Heart left ventricle (tissue), 16 donors: ENCODE measurements at regions not wholly inside any gene's neighbourhood (a gene's known extent, or its start where the extent isn't known, plus 50 kb on each side); places are given as distances from the start of the nearest gene placed in this dataset.

Experiments
- ATAC-seq, 4 donors: fragments of 200-7000 bp; cut with Tn5 transposase; one replicate each; pipeline ENCODE4 v1.9.1; 2020 to 2022; ENCODE audit warnings: moderate library complexity in 4 of 4, mild to moderate bottlenecking in 3 of 4, moderate number of reproducible peaks in 1 of 4
- DNase-seq, 5 donors: peaks; one replicate each; pipeline ENCODE4 v3.0.0-alpha.2; 2020
- H3K27ac ChIP-seq, 12 donors: fragments of 200-600 bp; sonication (generic) in 4 of 12; one replicate each; pipeline versions ENCODE4 v1.5.0 to v1.8.0; 2016 to 2022; ENCODE audit warnings: mild to moderate bottlenecking in 2 of 12
- H3K27me3 ChIP-seq, 9 donors: fragments of 200-600 bp; sonication (generic) in 2 of 9; one replicate each; pipeline versions ENCODE4 v1.5.1 to v1.8.0; 2016 to 2022; ENCODE audit warnings: mild to moderate bottlenecking in 3 of 9
- H3K36me3 ChIP-seq, 9 donors: fragments of 200-600 bp; sonication (generic) in 2 of 9; one replicate each; pipeline versions ENCODE4 v1.5.0 to v1.8.0; 2018 to 2022; ENCODE audit warnings: mild to moderate bottlenecking in 2 of 9
- H3K4me1 ChIP-seq, 12 donors: fragments of 200-600 bp; sonication (generic) in 4 of 12; one replicate each; pipeline versions ENCODE4 v1.5.0 to v1.8.0; 2016 to 2022; ENCODE audit warnings: mild to moderate bottlenecking in 3 of 12
- H3K4me3 ChIP-seq, 12 donors: fragments of 200-600 bp; sonication (generic) in 4 of 12; one replicate each; pipeline versions ENCODE4 v1.5.0 to v1.8.0; 2017 to 2022; ENCODE audit warnings: mild to moderate bottlenecking in 9 of 12, moderate library complexity in 4 of 12
- H3K9me3 ChIP-seq, 12 donors: fragments of 200-600 bp; sonication (generic) in 4 of 12; one replicate each; pipeline versions ENCODE4 v1.5.0 to v1.8.0; 2016 to 2022; ENCODE audit warnings: mild to moderate bottlenecking in 1 of 12
- POLR2A ChIP-seq, 2 donors: fragments of 450-650 bp; IDR thresholded peaks; one replicate each; pipeline ENCODE4 v1.6.1; 2017; ENCODE audit warnings: antibody characterized with exemption in 2 of 2, mild to moderate bottlenecking in 2 of 2, moderate library complexity in 2 of 2
- WGBS, 4 donors: extraction: QIAGEN DNeasy Blood & Tissue Kit in 2 of 4; methylation state at CpG; one replicate each; pipeline versions ENCODE4 v1.1.5 to v1.1.7; 2013 to 2018; 5-methylcytosine and 5-hydroxymethylcytosine counted together
- intact Hi-C, 10 donors: fragments of 100-400 bp; cut with DNase I; formaldehyde crosslinking; loops; one replicate each; pipeline versions ENCODE4 v1.11.1 to v1.14.2; 2022
- TF ChIP-seq, protein P1 (sequence below), 12 donors: fragments of 200-600 bp; sonication (generic) in 4 of 12; IDR thresholded peaks; one replicate each; pipeline versions ENCODE4 v1.5.0 to v1.8.0; 2018 to 2022; ENCODE audit warnings: antibody characterized with exemption in 12 of 12, mild to moderate bottlenecking in 5 of 12
- donor health status: ischemic (EF 13 %, LVEDD 7.1; RV severe dilation, severe dysfunction).
- donor health status: healthy with polysubstance abuse.
- donor health status: DM: no; HTN: yes; CAD: no.
- donor health status: DM: no; HTN: no; CAD: no.
- donor health status: ischemic (EF 25% LVEDD 6.9; RV normal size, moderate dysfunction).
- donor health status: ischemic (EF 25% LVEDD 5.7; RV mildly dilated, moderate dysfunction).
- donor health status: healthy.
- donor health status: DM: yes; HTN: yes; CAD: no.
- donor health status: ischemic (EF 35%, LVEDD 5.7; RV mildly dilated, moderate dysfunction).
- donor health status: nonischemic (EF 11% LVEDD 7.7; RV severe dilation, severe dysfunction).
- donor health status: DM: yes; HTN: yes; CAD: no.
- donor health status: PGD.
- donor health status: ischemic (EF 29% LVEDD 5.4; RV normal size, mild dysfunction).
- donor health status: nonischemic (EF 23%, LVEDD 6.1; RV moderate dilation, normal function).

DNA sequence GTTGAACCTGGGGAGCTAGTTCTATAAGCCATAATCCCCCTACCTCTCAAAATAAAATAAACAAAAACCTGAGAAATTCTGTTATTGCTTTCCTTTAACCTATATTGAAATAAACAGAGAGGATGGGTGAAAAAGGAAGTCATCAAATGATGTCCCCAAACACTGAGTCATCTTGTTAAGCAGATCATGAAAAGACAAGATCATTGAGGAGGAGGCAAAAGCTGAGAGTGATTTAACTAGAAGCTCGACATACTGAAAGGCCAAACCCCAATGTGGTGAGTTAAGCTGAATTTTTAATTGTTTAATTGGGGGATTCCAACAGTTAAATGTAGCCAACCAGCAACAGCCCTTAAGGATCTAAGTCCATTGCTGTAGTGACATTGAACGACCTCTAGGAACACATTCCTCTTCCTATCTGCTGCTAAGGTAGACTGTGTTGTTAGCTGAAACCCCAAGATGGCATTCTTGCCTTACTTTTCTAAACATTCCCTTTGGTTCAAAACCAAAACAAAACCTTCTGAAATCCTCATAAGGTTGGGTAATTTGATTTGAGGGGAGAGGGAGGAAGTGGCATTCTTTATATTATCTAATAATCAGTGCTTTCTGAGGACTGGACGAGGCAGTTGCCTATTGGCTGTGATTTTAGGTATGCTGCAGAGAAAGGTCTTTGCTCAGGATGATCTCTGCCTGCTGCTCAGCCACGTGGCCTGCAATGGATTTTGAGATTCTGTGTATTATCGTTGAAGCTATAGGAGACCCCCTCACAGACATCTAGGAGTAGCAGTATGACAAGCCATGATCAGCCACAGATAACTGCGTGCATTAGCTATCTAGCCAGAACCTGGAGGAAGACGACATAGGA lies 62.7 kb upstream of the BNIP2 start:
- no peak overlapping the region for H3K4me3 ChIP-seq
- no peak for TF ChIP-seq POLR2A (IDR thresholded peaks at IDR 0.05)
- TF ChIP-seq, protein P1, sequence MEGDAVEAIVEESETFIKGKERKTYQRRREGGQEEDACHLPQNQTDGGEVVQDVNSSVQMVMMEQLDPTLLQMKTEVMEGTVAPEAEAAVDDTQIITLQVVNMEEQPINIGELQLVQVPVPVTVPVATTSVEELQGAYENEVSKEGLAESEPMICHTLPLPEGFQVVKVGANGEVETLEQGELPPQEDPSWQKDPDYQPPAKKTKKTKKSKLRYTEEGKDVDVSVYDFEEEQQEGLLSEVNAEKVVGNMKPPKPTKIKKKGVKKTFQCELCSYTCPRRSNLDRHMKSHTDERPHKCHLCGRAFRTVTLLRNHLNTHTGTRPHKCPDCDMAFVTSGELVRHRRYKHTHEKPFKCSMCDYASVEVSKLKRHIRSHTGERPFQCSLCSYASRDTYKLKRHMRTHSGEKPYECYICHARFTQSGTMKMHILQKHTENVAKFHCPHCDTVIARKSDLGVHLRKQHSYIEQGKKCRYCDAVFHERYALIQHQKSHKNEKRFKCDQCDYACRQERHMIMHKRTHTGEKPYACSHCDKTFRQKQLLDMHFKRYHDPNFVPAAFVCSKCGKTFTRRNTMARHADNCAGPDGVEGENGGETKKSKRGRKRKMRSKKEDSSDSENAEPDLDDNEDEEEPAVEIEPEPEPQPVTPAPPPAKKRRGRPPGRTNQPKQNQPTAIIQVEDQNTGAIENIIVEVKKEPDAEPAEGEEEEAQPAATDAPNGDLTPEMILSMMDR (IDR thresholded peaks at IDR 0.05): peak in 7 of 12 donors; percentile 10 to 38 (median 23)
- H3K9me3 ChIP-seq: no peaks in the 10 kb centered on the region
- no peaks in the 10 kb centered on the region for H3K4me1 ChIP-seq
- ATAC-seq: no peak
- H3K27me3 ChIP-seq: peaks cover 0 to 31% (median 3%) of the 10 kb centered on the region in 9 donors
- H3K36me3 ChIP-seq: no peaks in the 10 kb centered on the region
- no peak for DNase-seq
- 36 to 45% (median 39%) methylated on average over 7 of the region's 7 CpGs for WGBS, 4 donors
- intact Hi-C loops: no loop called here
- no peak overlapping the region for H3K27ac ChIP-seq

DNA sequence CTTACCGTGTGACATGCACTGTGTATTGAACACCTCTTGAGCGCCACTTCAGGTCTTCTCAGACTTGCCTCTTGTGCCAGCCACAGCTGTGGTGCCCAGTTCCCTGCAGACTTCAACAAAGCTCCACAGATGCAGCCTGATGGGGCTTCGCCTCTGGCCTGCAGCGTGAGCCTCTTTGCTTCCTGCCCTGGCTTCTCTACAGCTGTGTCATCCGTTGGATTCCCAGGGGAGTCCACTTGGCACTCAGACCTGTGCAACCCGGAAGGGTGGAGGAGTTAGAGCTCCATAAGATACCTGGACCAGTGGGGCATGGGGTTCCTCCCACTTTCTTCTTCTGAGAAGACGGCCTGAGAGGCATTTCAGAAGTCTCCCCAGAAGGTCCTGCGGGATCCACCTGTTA lies 57.7 kb upstream of the BNIP2 start:
- intact Hi-C loops: no loop called here
- no peak overlapping the region for H3K27ac ChIP-seq
- H3K4me1 ChIP-seq: no peaks in the 10 kb centered on the region
- H3K36me3 ChIP-seq: no peaks in the 10 kb centered on the region
- H3K9me3 ChIP-seq: peaks cover 0 to 4% (median 0%) of the 10 kb centered on the region in 12 donors
- TF ChIP-seq POLR2A (IDR thresholded peaks at IDR 0.05): no peak
- TF ChIP-seq, protein P1 (IDR thresholded peaks at IDR 0.05): no peak
- no peak overlapping the region for H3K4me3 ChIP-seq
- ATAC-seq (no peak), DNase-seq (no peak)
- WGBS, 4 donors: 60 to 68% (median 63%) methylated on average over 8 of the region's 8 CpGs
- peaks cover 0 to 47% (median 8%) of the 10 kb centered on the region in 9 donors for H3K27me3 ChIP-seq

DNA sequence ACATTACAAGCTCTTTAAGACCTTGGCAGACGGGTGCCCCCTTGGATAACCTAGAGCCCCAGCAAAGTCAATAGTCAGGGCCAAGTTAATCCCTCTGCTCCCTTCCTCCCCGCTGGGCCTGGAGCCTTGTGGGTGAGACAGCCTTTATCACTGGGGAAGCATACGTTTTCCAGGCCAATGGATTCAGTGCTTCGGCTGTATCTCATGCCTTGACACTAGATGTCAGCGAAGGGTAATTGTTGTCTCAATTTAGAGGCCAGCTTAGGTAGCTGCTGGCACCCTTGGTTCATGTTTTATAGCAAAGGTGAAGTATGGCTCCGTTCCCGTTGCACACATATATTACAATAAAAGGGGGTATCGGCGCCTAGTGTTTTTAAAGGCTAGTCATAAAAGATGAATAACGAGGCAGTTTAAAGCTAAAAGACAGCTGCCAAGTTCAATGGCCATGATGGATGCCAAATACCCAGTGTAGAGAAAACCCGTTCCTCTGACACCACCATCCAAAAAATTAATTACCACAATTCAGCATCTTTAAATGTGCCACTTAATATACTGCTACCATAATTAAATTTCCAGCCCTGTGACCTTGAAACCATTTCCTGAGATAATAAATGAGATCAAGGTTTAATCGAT lies 52.3 kb upstream of the BNIP2 start:
- H3K36me3 ChIP-seq: no peaks in the 10 kb centered on the region
- DNase-seq: no peak
- H3K4me1 ChIP-seq: no peaks in the 10 kb centered on the region
- TF ChIP-seq POLR2A (IDR thresholded peaks at IDR 0.05): no peak
- TF ChIP-seq, protein P1 (IDR thresholded peaks at IDR 0.05): peak in 3 of 12 donors; percentile 5 to 22 (median 19)
- WGBS, 4 donors: 40 to 46% (median 41%) methylated on average over 12 of the region's 12 CpGs
- H3K27ac ChIP-seq: no peak overlapping the region
- H3K4me3 ChIP-seq: no peak overlapping the region
- intact Hi-C loops: no loop called here
- ATAC-seq: no peak
- peaks cover 0 to 31% (median 4%) of the 10 kb centered on the region in 9 donors for H3K27me3 ChIP-seq
- peaks cover 0 to 4% (median 0%) of the 10 kb centered on the region in 12 donors for H3K9me3 ChIP-seq

DNA sequence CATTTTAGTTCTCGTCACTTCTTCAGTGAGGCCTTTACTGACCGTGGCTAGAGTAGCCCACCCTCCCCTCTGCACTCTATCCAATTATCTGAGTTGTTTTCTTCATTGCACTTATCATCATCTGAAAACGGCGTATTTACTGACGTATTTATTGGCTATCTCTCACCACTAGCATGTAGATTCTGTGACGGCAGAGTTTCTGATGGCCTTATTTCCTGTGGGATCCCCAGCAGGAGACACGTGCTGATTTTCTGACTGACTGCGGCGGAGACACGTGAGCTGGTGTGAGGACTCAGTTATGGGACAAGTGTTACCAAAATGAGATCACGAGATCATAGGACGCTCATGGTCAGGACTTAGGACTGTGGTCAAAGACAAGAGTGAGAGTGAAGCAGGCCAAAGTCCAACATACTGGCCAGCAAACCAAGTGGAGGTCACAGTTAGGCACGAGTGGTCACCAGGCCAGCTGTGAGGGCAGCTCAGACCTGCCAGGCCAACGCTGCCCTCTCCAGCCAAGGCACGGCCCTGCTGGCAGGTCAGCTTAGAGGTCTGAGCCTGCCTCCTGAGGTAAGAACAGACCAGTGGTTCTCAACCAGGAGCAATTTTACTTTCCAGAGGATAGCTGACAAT lies 50.6 kb upstream of the BNIP2 start:
- Histone ChIP-seq H3K27me3 (peaks cover 0 to 23% (median 4%) of the 10 kb centered on the region in 9 donors), H3K27ac (no peak overlapping the region), H3K4me1 (no peaks in the 10 kb centered on the region), H3K4me3 (no peak overlapping the region), H3K36me3 (no peaks in the 10 kb centered on the region), H3K9me3 (peaks cover 0 to 4% (median 0%) of the 10 kb centered on the region in 12 donors)
- 72 to 83% (median 75%) methylated on average over 15 of the region's 15 CpGs for WGBS, 4 donors
- ATAC-seq: no peak
- DNase-seq: no peak
- intact Hi-C loops: loop anchor here in 1 of 10 donors (10.0 kb wide), 1 partner anchor 445 kb away; no protein-coding TSS in a partner anchor
- TF ChIP-seq POLR2A (IDR thresholded peaks at IDR 0.05): no peak
- TF ChIP-seq, protein P1 (IDR thresholded peaks at IDR 0.05): no peak
